Gastrocnemius medialis (tissue), 4 donors: ENCODE measurements at regions not wholly inside any gene's neighbourhood (a gene's known extent, or its start where the extent isn't known, plus 50 kb on each side); places are given as distances from the start of the nearest gene placed in this dataset.

Experiments
- POLR2A ChIP-seq, 2 donors: fragments of 450-650 bp; IDR thresholded peaks; one replicate each; pipeline ENCODE4 v1.6.1; 2017; ENCODE audit warnings: antibody characterized with exemption in 2 of 2, mild to moderate bottlenecking in 2 of 2, moderate library complexity in 2 of 2
- TF ChIP-seq, protein P1 (sequence below), 5 experiments: fragments of 450-650 bp in 3 of 5; fragments of 200-600 bp in 2 of 5; sonication (generic) in 2 of 5; IDR thresholded peaks in 4 of 5; conservative IDR thresholded peaks in 1 of 5; 1 replicate in 4 of 5; 2 replicates in 1 of 5; pipeline ENCODE4 v1.5.1; 2016 to 2019; ENCODE audit warnings: antibody characterized with exemption in 5 of 5, mild to moderate bottlenecking in 3 of 5, moderate library complexity in 3 of 5

DNA sequence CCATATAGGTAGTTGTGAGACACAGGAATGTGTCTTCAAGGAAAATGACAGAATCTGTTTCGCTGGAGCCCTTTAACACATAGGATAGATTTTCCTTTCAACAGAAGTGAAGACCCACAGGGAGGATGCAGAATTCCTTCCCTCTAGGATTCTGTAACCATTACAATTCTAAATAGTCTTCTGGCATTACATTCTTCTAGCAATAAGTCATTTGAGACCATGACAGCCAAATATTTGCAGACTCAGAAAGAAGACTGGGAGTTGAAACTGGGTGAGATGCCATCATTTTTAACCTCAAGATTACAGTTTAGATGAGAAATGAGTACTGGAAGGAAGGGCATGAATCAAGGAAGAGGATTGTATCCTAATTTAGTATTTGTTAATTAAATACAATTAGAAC is 61.6 kb downstream of the ZBTB18 start:
- TF ChIP-seq, protein P1, sequence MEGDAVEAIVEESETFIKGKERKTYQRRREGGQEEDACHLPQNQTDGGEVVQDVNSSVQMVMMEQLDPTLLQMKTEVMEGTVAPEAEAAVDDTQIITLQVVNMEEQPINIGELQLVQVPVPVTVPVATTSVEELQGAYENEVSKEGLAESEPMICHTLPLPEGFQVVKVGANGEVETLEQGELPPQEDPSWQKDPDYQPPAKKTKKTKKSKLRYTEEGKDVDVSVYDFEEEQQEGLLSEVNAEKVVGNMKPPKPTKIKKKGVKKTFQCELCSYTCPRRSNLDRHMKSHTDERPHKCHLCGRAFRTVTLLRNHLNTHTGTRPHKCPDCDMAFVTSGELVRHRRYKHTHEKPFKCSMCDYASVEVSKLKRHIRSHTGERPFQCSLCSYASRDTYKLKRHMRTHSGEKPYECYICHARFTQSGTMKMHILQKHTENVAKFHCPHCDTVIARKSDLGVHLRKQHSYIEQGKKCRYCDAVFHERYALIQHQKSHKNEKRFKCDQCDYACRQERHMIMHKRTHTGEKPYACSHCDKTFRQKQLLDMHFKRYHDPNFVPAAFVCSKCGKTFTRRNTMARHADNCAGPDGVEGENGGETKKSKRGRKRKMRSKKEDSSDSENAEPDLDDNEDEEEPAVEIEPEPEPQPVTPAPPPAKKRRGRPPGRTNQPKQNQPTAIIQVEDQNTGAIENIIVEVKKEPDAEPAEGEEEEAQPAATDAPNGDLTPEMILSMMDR (IDR thresholded peaks at IDR 0.05 in 4 of 5, conservative IDR thresholded peaks at IDR 0.05 in 1 of 5), result no peak
- TF ChIP-seq POLR2A (IDR thresholded peaks at IDR 0.05), result no peak
